GM12865 (cell line): ENCODE measurements at regions not wholly inside any gene's neighbourhood (a gene's known extent, or its start where the extent isn't known, plus 50 kb on each side); places are given as distances from the start of the nearest gene placed in this dataset.

ENCODE experiments used
- DNase-seq: peaks from one replicate; pipeline ENCODE4 v3.0.0; 2010; ENCODE audit warnings: low read depth
- H3K4me3 ChIP-seq: 2 replicates; pipeline ENCODE4 v1.5.1; 2011; ENCODE audit warnings: mild to moderate bottlenecking, low read depth, low read length, control low read depth
- CTCF ChIP-seq: IDR thresholded peaks from 2 replicates; pipeline ENCODE4 v1.5.1; 2011; ENCODE audit warnings: low read length, control low read depth, low read depth, inconsistent platforms; ENCODE audit not compliant: insufficient read depth; ENCODE audit errors: missing control alignments

- H3K4me3 ChIP-seq = no peak overlapping the region
- no peak for TF ChIP-seq CTCF
- no peak for DNase-seq
Measured at GRCh38 chr5:147956064-147956841, 49.9 kb upstream of the C5orf46 start.
